Activated effector memory CD4-positive, alpha-beta T cell treated with anti-CD3 and anti-CD28 coated beads, Interleukin-2, amount 50 U/mL, for 16 hours (primary cell): ENCODE measurements at regions not wholly inside any gene's neighbourhood (a gene's known extent, or its start where the extent isn't known, plus 50 kb on each side); places are given as distances from the start of the nearest gene placed in this dataset.

ENCODE experiments used
- DNase-seq: peaks from one replicate; pipeline ENCODE4 v3.0.0-alpha.2; 2020

GRCh38 chr12:47306130-47306529, 226.4 kb upstream of the AMIGO2 start:
- DNase-seq, result no peak

GRCh38 chr12:47305464-47305863, 225.7 kb upstream of the AMIGO2 start:
- DNase-seq, result no peak

GRCh38 chr12:47303995-47304560, 224.3 kb upstream of the AMIGO2 start:
- no peak for DNase-seq

- DNase-seq, result no peak
These were observed 223.4 kb upstream of the AMIGO2 start for GRCh38 chr12:47303207-47303606.

- peak; percentile 68 for DNase-seq
These were observed 222.4 kb upstream of the AMIGO2 start for GRCh38 chr12:47302111-47302671.

GRCh38 chr12:47299586-47299985, 219.8 kb upstream of the AMIGO2 start:
- no peak for DNase-seq

GRCh38 chr12:47297993-47298392, 218.2 kb upstream of the AMIGO2 start:
- DNase-seq, result no peak

GRCh38 chr12:47296828-47297227, 217.1 kb upstream of the AMIGO2 start:
- no peak for DNase-seq

- DNase-seq, result no peak
These were observed 213.6 kb upstream of the AMIGO2 start for GRCh38 chr12:47293406-47293805.

GRCh38 chr12:47286676-47287075, 206.9 kb upstream of the AMIGO2 start:
- DNase-seq, result no peak
